ENCODE measurements at regions not wholly inside any gene's neighbourhood (a gene's known extent, or its start where the extent isn't known, plus 50 kb on each side); places are given as distances from the start of the nearest gene placed in this dataset.

DNA sequence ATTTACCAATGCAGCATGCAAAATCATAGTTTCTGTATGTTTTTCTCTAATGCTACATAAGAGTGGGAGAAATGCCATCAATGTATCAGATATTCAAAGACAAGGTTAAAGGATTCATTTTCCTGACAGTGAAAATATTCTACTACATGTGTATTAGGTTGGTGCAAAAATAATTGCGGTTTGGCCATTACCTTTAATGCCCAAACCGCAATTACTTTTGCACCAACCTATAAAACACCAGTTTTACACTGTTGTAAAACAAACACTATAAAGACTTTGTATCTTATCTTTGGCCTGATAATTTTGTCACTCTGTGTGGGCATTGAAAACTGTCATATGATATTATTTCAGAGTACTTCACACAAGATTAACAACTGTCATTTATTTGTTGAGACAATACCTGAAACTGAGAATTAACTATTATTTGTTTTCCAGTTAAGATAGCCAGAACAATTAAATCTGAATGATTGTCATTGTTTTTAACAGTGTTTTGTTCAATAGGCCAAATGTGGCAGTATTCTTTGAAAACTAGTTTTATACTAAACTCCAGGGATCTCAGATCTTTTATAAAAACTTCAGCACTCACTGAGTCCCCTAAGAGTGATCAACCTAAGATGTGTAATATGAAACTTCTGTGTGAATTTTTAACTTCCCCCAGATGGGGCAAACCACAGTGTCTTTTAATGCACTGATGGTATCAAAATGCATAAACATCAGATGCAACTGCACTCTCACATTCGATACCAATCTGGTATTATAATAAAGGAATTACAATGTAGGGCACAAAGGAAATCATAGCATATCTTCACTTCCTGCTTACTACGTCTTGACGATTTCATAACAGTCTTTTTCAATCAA is 53.8 kb upstream of the FBN2 start:
- Histone ChIP-seq H3K36me3 (no peaks in the 10 kb centered on the region), H3K27ac (no peak overlapping the region), H3K4me3 (no peak overlapping the region), H3K9me3 (no peaks in the 10 kb centered on the region), H3K4me1 (no peaks in the 10 kb centered on the region), H3K27me3 (no peaks in the 10 kb centered on the region)
- 71 to 73% methylated on average over 5 of the region's 5 CpGs for WGBS, 2 donors
- DNase-seq = no peak
- TF ChIP-seq POLR2AphosphoS5 (IDR thresholded peaks at IDR 0.05) = no peak
- no peak for TF ChIP-seq POLR2A (IDR thresholded peaks at IDR 0.05)
- no peak for TF ChIP-seq CTCF (IDR thresholded peaks at IDR 0.05)
- no peak for TF ChIP-seq EP300 (IDR thresholded peaks at IDR 0.05)
- intact Hi-C loops (cut with DNase I) = no loop called here

- TF ChIP-seq POLR2AphosphoS5 (IDR thresholded peaks at IDR 0.05) (no peak), POLR2A (IDR thresholded peaks at IDR 0.05) (no peak)
- intact Hi-C loops (cut with DNase I) = no loop called here
- DNase-seq = no peak
- WGBS, 2 donors = 15 to 49% methylated on average over 4 of the region's 4 CpGs
- Histone ChIP-seq H3K4me3 (no peak overlapping the region), H3K27me3 (no peaks in the 10 kb centered on the region), H3K9me3 (no peaks in the 10 kb centered on the region), H3K36me3 (no peaks in the 10 kb centered on the region), H3K27ac (no peak overlapping the region), H3K4me1 (no peaks in the 10 kb centered on the region)
Measured at GRCh38 chr5:128596071-128596470, 58.0 kb upstream of the FBN2 start.

GRCh38 chr5:128597156-128597555 is 59.1 kb upstream of the FBN2 start:
- H3K27ac ChIP-seq = no peak overlapping the region
- no peaks in the 10 kb centered on the region for H3K4me1 ChIP-seq
- no peaks in the 10 kb centered on the region for H3K36me3 ChIP-seq
- DNase-seq = no peak
- TF ChIP-seq EP300 (IDR thresholded peaks at IDR 0.05) = no peak
- TF ChIP-seq POLR2AphosphoS5 (IDR thresholded peaks at IDR 0.05) = no peak
- no peaks in the 10 kb centered on the region for H3K27me3 ChIP-seq
- intact Hi-C loops (cut with DNase I) = no loop called here
- WGBS, 2 donors = 87 to 90% methylated on average over 3 of the region's 3 CpGs
- no peak overlapping the region for H3K4me3 ChIP-seq
- no peaks in the 10 kb centered on the region for H3K9me3 ChIP-seq

DNA sequence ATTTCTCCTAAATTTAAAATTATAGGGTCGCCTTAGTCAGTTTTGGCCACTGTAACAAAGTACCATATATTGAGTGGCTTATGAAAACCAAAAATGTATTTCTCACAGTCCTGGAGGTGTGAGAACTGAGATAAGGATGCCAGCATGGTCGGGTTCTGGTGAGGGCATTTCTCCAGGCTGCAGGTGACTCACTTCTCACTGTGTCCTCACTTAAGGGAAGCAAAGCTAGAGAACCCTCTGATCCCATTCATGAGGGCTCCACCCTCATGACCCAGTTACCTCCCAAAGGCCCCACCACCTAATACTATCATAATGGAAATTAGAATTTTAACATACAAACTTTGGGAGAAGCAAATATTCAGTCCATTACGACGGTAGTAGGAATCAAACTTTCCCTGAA is 75.1 kb upstream of the FBN2 start:
- TF ChIP-seq POLR2A (IDR thresholded peaks at IDR 0.05) (no peak), POLR2AphosphoS5 (IDR thresholded peaks at IDR 0.05) (no peak), EP300 (IDR thresholded peaks at IDR 0.05) (no peak), CTCF (IDR thresholded peaks at IDR 0.05) (no peak)
- H3K36me3 ChIP-seq = no peaks in the 10 kb centered on the region
- H3K4me3 ChIP-seq = no peak overlapping the region
- no peaks in the 10 kb centered on the region for H3K4me1 ChIP-seq
- intact Hi-C loops (cut with DNase I) = no loop called here
- no peak for DNase-seq
- no peak overlapping the region for H3K27ac ChIP-seq
- H3K9me3 ChIP-seq = no peaks in the 10 kb centered on the region
- no peaks in the 10 kb centered on the region for H3K27me3 ChIP-seq
- WGBS, 2 donors = 71 to 82% methylated on average over 4 of the region's 4 CpGs

- no peaks in the 10 kb centered on the region for H3K4me1 ChIP-seq
- H3K9me3 ChIP-seq = no peaks in the 10 kb centered on the region
- TF ChIP-seq EP300 (IDR thresholded peaks at IDR 0.05) (no peak), POLR2A (IDR thresholded peaks at IDR 0.05) (no peak), CTCF (IDR thresholded peaks at IDR 0.05) (no peak), POLR2AphosphoS5 (IDR thresholded peaks at IDR 0.05) (no peak)
- no peak for DNase-seq
- no peak overlapping the region for H3K27ac ChIP-seq
- no peaks in the 10 kb centered on the region for H3K36me3 ChIP-seq
- H3K4me3 ChIP-seq = no peak overlapping the region
- intact Hi-C loops (cut with DNase I) = no loop called here
- H3K27me3 ChIP-seq = no peaks in the 10 kb centered on the region
Measured at GRCh38 chr5:128613766-128614165, 75.7 kb upstream of the FBN2 start.

DNA sequence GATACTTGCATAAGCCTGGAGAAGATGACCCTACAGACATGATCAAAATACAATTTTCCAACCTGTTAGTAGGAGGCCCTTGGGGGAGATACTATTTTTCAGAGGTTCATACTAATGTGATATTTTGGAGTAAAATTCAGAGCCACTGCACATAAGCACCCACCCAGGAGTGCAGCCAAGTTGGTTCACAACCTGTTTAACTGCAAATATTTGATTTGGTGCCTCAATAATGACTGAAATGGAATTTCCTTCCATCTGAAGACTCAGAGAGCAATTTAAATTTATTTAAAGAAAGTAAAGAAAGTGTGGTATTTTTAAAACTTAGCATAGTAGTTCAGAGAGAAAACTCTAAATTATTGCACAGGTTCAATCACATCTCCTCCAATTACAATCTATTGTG is 77.5 kb upstream of the FBN2 start:
- Histone ChIP-seq H3K36me3 (no peaks in the 10 kb centered on the region), H3K9me3 (no peaks in the 10 kb centered on the region), H3K27me3 (no peaks in the 10 kb centered on the region), H3K4me3 (no peak overlapping the region), H3K27ac (no peak overlapping the region), H3K4me1 (no peaks in the 10 kb centered on the region)
- no peak for DNase-seq
- intact Hi-C loops (cut with DNase I) = no loop called here
- TF ChIP-seq CTCF (IDR thresholded peaks at IDR 0.05) (no peak), POLR2AphosphoS5 (IDR thresholded peaks at IDR 0.05) (no peak), POLR2A (IDR thresholded peaks at IDR 0.05) (no peak), EP300 (IDR thresholded peaks at IDR 0.05) (no peak)
